Suppressor macrophage treated with lipopolysaccharide for 1 hour (primary cell): ENCODE measurements at regions not wholly inside any gene's neighbourhood (a gene's known extent, or its start where the extent isn't known, plus 50 kb on each side); places are given as distances from the start of the nearest gene placed in this dataset.

Experiments used
- DNase-seq, 3 donors: peaks; one replicate each; pipeline ENCODE4 v3.0.0-alpha.2; 2020 to 2022

GRCh38 chr4:151961456-151961855 is 200.6 kb upstream of the GATB start:
- DNase-seq, result no peak

DNA sequence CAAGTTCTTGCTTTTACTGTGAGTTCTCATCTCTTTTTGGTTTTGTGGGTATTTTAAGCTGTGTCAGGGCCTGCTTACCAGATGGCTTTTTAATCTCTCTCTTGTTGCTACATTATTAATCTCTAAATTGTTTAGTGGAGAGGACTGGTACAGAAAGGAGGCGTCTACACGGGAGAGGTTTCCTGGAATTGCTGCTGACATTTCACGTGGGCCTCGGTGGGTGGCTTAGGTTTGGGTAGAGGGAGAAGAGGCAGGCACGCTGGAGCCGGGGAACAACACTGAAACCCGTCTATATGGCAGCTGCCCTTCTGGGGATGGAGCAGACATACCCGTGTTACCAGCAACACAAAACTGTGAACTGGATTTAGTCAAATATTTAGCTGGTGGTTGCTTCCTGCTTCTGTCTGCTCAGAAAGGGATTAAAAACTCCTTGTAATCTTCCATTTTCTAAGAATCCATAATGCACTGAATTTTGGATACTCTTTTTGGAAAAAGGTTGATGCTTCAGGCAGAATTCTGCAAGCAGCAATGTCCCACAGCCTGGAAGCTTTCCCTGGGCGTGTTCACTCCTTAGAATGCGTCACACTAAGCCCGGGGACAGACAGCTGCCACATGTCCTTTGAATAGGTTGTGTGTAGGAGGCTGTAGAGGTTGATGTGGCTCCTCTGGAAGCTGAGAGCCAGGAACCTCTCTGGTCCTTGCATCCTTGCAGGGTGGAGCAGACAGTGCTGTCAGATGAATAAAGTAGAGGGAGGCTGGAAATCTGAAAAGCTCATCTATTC is 199.8 kb upstream of the GATB start:
- DNase-seq, result no peak

GRCh38 chr4:151957153-151957552 is 196.3 kb upstream of the GATB start:
- no peak for DNase-seq

- DNase-seq, result no peak
Observed at GRCh38 chr4:151955721-151956380, 195.0 kb upstream of the GATB start.

GRCh38 chr4:151953795-151954372 is 193.1 kb upstream of the GATB start:
- no peak for DNase-seq

DNA sequence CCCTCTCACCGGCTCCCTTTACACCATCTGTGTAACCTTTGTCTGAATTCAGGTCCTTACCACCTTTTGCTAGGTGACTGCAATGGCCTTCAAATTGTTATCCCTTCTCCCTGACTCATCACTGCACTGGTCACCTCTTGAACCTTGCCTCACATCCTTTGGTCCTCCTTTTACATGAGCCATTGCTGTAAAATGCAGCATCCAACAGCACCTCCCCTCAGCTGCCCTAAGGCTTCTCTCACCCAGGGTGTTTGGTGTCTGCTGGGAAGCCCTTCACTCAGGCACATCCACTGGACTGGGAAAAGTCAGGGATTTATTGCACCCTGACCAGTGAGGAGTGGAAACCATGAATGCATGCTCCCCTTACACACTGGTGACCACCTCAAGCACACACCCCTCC is 192.5 kb upstream of the GATB start:
- DNase-seq, result no peak

DNA sequence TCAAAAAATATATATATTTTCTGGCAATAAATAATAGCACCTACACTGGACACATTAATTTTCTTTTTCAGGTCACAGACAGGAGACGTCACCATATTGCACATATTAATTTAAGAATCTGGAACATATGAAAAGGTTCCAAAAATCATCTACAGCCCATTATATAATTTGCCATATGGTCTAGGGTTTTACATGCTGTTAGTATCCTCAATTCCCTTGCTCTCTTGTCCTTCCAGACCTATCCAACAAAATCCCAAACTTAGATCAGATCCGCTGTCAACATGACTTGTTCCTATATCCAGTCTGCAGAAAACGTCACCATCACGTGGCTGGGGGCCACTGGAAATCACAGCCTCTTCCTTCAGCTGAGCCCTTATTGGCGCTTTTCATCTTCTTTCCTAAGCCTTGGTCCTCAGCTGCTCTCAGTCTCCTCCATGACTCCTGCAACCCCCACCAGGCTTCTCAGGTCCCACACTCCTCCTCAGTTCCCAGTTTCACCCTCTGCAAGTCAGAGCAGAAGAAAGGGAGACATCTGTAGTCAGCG is 192.0 kb upstream of the GATB start:
- DNase-seq, result no peak

- DNase-seq, result no peak
Observed at GRCh38 chr4:151952137-151952536, 191.3 kb upstream of the GATB start.

- DNase-seq, result no peak
Observed at GRCh38 chr4:151951671-151952050, 190.9 kb upstream of the GATB start.

DNA sequence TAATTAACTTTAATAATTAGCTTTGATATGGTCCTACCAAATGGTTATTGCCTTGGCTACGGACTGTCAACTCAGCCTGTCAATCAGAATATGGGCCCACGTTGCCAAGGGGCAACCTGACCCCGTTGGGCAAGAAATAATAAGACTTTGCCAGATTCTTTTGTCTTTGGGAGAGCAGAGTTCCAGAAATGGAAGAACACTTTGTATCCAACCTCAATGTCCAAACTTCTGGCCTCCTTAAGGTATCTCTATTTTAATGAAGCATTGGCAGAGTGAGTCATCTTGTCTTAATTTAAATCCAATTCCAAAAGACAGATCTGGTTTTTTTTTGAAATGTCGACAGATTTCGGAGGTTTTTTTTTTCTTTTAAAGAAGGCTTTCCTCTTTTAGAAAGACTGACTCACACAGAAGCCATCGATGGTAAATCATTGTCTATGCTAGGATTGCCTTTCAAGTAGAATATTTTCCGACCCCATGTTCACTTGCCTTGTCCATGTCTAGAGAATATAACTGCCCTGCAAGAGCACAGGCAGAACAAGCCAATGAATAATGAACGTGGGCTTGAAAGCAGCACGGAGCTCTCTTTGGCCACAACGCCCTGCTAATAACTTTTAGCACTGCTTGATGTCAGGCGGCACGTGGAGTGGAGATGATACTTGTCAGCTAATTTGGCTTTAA is 190.3 kb upstream of the GATB start:
- DNase-seq, result no peak

DNA sequence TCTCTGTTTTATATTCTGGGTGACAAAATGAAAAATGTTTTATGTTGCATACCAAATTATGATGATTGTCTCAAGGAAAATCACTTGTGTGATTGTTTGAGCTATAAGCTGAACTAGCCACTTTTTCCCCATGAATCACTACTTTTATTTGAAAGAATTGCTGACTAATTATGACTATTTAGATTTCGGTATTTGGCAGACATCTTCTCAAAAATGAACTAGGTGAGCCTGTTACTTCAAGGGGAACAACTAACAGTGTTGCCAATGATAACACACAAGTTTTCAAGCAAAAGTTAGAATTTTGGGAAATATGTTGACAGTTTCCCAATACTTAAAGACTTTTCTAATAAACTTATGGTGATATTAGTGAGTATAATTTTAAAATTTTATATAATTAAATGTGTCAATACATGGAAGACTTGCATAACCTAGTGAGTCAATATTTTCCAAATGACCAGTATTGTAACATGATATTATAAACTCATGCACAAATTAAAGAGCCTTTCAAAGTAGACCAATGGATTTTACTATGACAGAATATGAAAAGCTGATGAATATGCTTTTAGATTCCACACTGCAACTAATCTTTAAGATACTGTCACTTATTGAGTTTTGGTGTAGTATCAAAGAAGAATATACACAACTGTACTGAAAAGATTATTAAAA is 187.7 kb upstream of the GATB start:
- no peak for DNase-seq

DNA sequence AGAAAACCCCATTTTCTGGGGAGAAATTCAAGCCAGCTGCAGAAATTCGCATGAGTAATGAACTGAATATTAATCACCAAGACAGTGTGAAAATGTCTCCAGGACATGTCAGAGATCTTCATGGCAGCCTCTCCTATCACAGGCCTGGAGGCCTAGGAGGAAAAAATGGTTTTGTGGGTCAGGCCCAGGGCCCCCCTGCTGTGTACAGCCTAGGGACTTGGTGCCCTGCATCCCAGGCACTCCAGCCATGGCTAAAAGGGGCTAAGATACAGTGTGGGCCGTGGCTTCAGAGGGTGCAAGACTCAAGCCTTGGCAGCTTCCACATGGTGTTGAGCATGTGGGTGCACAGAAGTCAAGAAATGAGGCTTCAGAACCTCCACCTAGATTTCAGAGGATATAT is 185.9 kb upstream of the GATB start:
- DNase-seq, result no peak

DNA sequence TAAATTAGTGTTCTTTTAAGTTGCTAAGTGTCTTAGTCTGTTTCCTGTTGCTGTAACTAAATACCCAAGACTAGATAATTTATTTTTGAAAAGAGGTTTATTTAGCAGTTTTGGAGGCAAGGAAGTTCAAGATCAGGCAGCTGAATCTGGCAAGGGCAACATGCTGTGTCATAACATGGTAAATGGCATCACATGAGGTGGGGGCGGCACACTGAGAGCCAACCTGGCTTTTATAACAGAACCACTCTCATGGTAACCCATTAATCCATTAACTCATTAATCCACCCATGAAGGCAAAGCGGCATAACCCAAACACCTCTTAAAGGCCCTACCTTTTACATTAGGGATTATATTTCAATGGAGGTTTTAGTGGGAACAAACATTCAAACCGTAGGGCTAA is 182.2 kb upstream of the GATB start:
- DNase-seq, result no peak

- DNase-seq, result peak in 1 of 3 donors; percentile 11
Observed at GRCh38 chr4:151940926-151941617, 180.3 kb upstream of the GATB start.

GRCh38 chr4:151940291-151940690 is 179.5 kb upstream of the GATB start:
- DNase-seq, result no peak

DNA sequence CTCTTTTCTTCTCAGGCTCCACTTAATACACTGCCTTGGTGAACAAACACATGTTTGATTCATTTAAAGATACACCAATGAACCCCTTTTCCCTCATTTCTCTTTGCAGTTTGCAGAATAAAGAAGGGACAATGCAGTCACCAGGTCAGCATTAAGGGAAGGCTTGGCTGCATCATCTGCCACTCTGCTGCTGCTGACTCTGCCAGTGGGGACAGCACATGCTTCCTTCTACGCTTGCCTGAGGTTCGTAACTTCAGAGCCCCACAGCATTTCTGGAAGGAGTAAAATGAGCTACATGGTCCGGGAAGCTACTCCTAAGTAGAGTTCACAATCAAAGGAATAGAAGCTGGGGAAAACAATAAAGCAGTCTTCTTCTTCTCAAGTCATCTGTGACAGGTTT is 178.9 kb upstream of the GATB start:
- no peak for DNase-seq

- no peak for DNase-seq
Observed at GRCh38 chr4:151935411-151935810, 174.6 kb upstream of the GATB start.

DNA sequence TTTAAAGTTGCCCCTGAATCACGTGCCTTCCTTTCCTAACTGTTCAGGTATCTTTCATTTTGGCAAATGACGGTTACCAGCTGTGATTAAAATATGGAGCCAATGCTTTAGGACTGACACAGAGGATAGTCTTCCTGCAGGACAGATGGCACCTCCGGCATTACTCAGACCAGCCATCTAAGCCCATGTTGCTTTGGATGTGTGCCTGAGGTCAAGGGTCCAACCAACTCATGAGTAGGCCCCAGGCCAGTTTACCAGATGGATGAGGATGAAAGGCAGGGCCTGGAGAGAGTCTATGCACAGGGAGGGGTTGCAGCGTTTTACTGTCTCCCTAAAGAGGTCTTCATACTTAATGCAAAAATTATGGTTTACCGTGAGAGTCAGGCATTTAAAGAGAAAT is 174.0 kb upstream of the GATB start:
- no peak for DNase-seq

GRCh38 chr4:151933122-151933827 is 172.5 kb upstream of the GATB start:
- DNase-seq, result no peak

DNA sequence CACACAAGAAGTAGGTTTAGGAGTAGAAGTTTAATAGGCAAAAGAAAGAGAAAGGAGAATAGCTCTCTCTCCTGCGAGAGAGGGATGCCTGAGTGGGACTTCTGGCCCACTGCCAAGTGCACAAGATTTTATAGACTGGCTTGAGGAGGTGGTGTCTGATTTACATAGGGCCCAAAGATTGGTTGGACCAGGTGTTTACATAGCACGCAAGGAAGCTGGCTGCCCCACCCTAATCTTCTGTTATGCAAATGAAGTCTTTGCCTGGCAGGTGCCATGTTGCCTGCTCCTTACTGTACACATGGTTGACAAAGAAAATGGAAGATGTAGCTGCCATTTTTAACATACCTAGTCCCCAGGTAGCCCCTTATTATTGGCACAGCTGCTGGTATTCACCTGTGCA is 170.8 kb upstream of the GATB start:
- DNase-seq, result no peak

DNA sequence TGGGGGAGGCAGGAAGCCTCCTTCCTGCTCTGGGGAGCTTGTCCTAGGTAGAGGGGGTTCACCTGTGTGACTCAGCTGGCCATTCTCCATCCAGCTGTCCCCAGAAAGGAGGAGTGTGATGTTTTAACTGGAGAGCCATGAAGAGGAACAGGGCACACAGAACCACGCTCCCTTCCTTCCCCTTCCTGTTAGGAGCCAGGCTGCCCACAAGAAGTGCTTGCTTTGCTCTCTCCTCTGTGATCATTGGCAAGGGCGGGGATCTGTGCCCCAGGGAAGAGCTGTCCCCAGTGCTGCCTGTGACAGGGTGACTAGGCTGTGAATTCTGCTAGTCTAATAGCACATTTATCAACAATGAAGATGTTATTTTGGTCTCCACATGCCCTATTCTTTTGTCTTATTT is 169.6 kb upstream of the GATB start:
- peak in 2 of 3 donors; percentile 42 to 58 for DNase-seq

GRCh38 chr4:151928112-151928511 is 167.3 kb upstream of the GATB start:
- DNase-seq, result no peak
